ENCODE measurements at regions not wholly inside any gene's neighbourhood (a gene's known extent, or its start where the extent isn't known, plus 50 kb on each side); places are given as distances from the start of the nearest gene placed in this dataset.

- TF ChIP-seq POLR2A (IDR thresholded peaks at IDR 0.05; ENCODE audit: low read length) (no peak), JUNB (IDR thresholded peaks at IDR 0.05) (no peak), HDAC2 (IDR thresholded peaks at IDR 0.05) (no peak), EHMT2 (IDR thresholded peaks at IDR 0.05; ENCODE audit: low read depth) (no peak), CTCF (IDR thresholded peaks at IDR 0.05) (no peak)
These were observed 287.1 kb upstream of the G2E3 start for GRCh38 chr14:30271811-30272323.
